ENCODE measurements at regions not wholly inside any gene's neighbourhood (a gene's known extent, or its start where the extent isn't known, plus 50 kb on each side); places are given as distances from the start of the nearest gene placed in this dataset.

GRCh38 chr22:19659805-19660345, 54.4 kb upstream of the SEPTIN5 start:
- TF ChIP-seq CTCF (conservative IDR thresholded peaks at IDR 0.05; ENCODE audit: low read length) (no peak), EZH2phosphoT487 (IDR thresholded peaks at IDR 0.05; ENCODE audit: borderline replicate concordance, low read depth, low read length) (no peak)

Data from OCI-LY7 (cell line).